ENCODE measurements at regions not wholly inside any gene's neighbourhood (a gene's known extent, or its start where the extent isn't known, plus 50 kb on each side); places are given as distances from the start of the nearest gene placed in this dataset.

DNA sequence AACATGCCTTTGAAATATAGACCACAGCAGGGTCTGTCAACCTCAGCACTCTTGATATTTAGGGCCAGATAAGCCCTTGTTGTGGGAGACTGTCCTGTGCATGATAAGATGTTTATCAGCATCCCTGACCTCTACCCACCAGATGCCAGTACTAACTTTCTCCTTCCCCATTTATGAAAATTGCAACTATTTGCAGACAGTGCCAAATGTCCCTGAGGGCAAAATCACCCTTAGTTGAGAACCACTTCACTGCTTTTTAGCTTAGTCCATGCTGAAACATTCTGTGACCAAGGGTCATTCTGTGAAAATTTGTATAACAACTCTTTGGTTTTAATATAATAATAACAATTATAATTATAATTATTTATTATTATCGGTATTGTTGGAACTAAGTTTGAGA is 1032.4 kb downstream of the MCTP2 start:
- TF ChIP-seq, protein P1, sequence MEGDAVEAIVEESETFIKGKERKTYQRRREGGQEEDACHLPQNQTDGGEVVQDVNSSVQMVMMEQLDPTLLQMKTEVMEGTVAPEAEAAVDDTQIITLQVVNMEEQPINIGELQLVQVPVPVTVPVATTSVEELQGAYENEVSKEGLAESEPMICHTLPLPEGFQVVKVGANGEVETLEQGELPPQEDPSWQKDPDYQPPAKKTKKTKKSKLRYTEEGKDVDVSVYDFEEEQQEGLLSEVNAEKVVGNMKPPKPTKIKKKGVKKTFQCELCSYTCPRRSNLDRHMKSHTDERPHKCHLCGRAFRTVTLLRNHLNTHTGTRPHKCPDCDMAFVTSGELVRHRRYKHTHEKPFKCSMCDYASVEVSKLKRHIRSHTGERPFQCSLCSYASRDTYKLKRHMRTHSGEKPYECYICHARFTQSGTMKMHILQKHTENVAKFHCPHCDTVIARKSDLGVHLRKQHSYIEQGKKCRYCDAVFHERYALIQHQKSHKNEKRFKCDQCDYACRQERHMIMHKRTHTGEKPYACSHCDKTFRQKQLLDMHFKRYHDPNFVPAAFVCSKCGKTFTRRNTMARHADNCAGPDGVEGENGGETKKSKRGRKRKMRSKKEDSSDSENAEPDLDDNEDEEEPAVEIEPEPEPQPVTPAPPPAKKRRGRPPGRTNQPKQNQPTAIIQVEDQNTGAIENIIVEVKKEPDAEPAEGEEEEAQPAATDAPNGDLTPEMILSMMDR (IDR thresholded peaks at IDR 0.05), result no peak
- no peak for TF ChIP-seq ZFX (IDR thresholded peaks at IDR 0.05; ENCODE audit: borderline replicate concordance)

DNA sequence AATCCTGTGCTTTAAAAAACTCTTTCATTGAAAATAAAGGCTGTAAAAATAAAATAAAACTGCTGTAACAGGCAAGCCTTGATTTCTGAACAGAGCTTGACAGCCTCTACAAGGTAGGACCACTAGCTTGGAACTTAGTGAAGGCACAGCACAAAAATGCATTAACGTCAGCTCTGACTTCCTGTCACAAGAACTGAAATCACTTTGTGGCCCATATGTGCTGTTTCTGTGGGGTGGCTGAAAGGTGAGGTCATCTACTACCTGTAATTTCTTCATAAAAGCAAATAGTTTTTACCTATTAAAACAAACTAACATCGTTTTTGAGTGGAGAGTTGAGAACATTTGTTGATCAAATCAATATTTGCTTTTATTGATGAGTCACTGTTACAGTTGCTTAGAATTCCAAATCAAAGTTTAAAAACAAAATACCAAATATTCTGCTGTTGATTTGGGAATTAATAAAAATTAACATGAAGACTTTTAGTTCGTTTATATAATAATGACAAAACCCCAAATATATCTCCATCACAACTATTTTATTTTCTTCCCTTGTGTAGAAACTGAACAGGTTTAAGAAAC is 1034.1 kb downstream of the MCTP2 start:
- H3K27ac ChIP-seq, result no peak overlapping the region
- no peak for TF ChIP-seq ZFX (IDR thresholded peaks at IDR 0.05; ENCODE audit: borderline replicate concordance)
- TF ChIP-seq, protein P1 (IDR thresholded peaks at IDR 0.05), result no peak

More for the DNA sequence above, 1032.4 kb downstream of the MCTP2 start:
- H3K27ac ChIP-seq, result no peak overlapping the region

DNA sequence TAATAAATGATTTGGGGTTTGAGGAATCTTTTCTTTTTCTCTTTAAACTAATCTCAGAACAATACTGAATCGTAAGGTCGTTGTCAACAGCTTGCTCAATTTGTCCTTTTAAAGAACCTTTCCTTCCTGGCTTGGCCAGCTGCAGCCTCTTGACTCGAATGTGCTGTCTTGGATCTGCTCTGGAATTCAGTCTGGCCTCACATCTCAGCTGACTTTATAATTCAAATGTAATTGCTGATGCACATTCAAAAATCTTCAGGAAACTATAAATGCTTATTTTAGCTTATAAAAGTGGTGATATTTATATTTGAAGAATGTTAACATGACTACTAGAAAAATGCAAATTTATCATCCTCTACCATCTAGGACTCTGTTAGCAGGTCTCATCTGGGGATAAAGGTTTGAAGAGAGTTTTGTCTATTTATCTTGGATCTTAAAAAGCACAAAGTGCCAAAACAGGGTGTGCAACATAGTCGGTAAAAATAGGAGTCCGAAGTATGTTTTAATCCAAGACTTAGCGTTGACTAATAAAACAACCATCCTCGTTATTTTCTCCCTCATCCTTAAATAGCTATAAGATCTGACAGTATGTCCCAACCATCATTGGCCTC is 1035.2 kb downstream of the MCTP2 start:
- no peak for TF ChIP-seq ZFX (IDR thresholded peaks at IDR 0.05; ENCODE audit: borderline replicate concordance)
- TF ChIP-seq, protein P1 (IDR thresholded peaks at IDR 0.05), result no peak
- H3K27ac ChIP-seq, result no peak overlapping the region

DNA sequence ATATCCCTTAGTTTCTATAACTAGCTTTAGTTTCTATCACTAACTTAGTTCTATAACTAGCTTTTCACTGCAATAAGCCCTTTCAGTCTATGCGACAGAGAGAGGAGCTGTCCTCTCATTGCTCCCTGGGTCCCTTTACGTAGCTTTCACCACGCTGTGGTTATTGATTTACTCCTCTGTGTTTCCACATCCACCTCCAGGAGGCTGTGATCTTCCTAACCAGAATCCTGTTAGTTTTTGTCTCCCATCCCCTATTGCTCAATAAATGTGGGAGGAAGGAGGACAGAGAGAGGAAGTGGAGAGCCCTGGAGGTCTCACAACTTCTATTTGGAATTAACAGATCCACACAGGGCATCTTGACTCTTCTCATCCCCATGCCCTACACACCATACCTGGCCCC is 1036.1 kb downstream of the MCTP2 start:
- TF ChIP-seq ZFX (IDR thresholded peaks at IDR 0.05; ENCODE audit: borderline replicate concordance), result no peak
- TF ChIP-seq, protein P1 (IDR thresholded peaks at IDR 0.05), result no peak
- H3K27ac ChIP-seq, result no peak overlapping the region

DNA sequence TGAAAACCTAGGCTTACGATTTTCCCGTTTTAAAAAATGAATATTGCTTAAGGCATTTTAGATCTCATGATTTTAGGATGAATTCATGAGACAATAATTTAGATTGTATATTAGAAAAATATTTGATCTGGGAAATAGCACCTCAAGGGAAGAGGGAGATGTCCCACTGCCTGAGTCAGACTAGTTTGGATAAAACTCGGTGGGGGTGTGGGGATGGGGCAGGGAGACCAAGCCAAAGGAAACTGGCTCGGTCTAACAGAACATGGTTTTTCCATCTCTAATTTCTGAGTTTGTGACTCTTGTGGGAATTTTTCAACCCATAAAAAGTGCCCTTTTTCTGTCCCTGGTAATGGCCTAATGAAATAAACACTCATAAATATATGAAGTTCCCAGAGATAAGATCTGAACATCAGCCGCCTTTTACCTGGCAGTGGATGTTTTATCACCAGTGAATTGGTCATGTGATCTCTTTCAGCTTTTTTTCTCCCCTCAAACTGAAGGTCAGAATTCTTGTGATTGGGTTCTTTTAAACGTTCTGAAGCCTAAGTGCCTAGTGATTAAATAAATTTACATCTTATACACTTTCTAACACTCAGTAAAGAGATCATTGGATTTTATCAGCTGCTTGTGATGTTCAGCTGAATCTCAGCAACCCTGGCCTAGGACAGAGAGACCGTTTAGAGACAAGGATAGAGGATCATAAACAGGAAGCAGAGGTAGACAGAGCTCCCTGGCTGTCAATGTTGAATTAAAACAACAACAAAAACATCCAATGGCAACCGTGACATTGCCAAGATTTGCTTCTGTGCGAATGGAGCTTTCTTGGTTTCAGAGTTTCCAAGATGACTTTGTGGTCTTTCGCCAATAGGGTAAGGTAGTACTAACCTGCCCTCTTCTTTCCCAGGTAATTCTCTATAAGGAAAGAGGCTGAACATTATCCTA is 1038.2 kb downstream of the MCTP2 start:
- H3K27ac ChIP-seq, result no peak overlapping the region
- TF ChIP-seq, protein P1 (IDR thresholded peaks at IDR 0.05), result no peak
- no peak for TF ChIP-seq ZFX (IDR thresholded peaks at IDR 0.05; ENCODE audit: borderline replicate concordance)

DNA sequence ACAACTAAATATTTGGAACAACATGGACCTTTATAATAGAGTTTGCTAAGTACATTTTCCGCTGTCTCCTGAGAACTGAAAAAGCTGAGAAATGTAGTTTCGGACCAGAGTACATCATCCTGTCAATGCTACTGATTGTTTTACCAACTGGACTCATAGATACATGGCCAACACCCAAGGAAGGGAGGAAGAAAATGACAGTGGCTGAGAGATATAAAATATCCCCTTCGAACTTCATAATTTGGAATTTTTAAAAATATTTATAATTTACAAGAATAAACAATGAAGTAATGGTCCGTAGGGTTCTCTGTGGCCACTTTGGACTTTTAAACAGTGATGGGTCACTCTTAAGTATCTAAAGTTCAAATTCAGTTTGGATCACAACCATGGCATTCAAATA is 1042.7 kb downstream of the MCTP2 start:
- TF ChIP-seq, protein P1 (IDR thresholded peaks at IDR 0.05), result no peak
- no peak for TF ChIP-seq ZFX (IDR thresholded peaks at IDR 0.05; ENCODE audit: borderline replicate concordance)

More for the DNA sequence above, 1042.7 kb downstream of the MCTP2 start:
- no peak overlapping the region for H3K27ac ChIP-seq

Data from 22Rv1 (cell line).